Heart left ventricle (tissue), 16 donors: ENCODE measurements at regions not wholly inside any gene's neighbourhood (a gene's known extent, or its start where the extent isn't known, plus 50 kb on each side); places are given as distances from the start of the nearest gene placed in this dataset.
A peak's percentile ranks its signal among the peaks of the same experiment; 100 is the strongest.

ENCODE experiments used
- ATAC-seq, 4 donors: fragments of 200-7000 bp; cut with Tn5 transposase; one replicate each; pipeline ENCODE4 v1.9.1; 2020 to 2022; ENCODE audit warnings: moderate library complexity in 4 of 4, mild to moderate bottlenecking in 3 of 4, moderate number of reproducible peaks in 1 of 4
- DNase-seq, 5 donors: peaks; one replicate each; pipeline ENCODE4 v3.0.0-alpha.2; 2020
- H3K27ac ChIP-seq, 12 donors: fragments of 200-600 bp; sonication (generic) in 4 of 12; one replicate each; pipeline versions ENCODE4 v1.5.0 to v1.8.0; 2016 to 2022; ENCODE audit warnings: mild to moderate bottlenecking in 2 of 12
- H3K27me3 ChIP-seq, 9 donors: fragments of 200-600 bp; sonication (generic) in 2 of 9; one replicate each; pipeline versions ENCODE4 v1.5.1 to v1.8.0; 2016 to 2022; ENCODE audit warnings: mild to moderate bottlenecking in 3 of 9
- H3K36me3 ChIP-seq, 9 donors: fragments of 200-600 bp; sonication (generic) in 2 of 9; one replicate each; pipeline versions ENCODE4 v1.5.0 to v1.8.0; 2018 to 2022; ENCODE audit warnings: mild to moderate bottlenecking in 2 of 9
- H3K4me1 ChIP-seq, 12 donors: fragments of 200-600 bp; sonication (generic) in 4 of 12; one replicate each; pipeline versions ENCODE4 v1.5.0 to v1.8.0; 2016 to 2022; ENCODE audit warnings: mild to moderate bottlenecking in 3 of 12
- H3K4me3 ChIP-seq, 12 donors: fragments of 200-600 bp; sonication (generic) in 4 of 12; one replicate each; pipeline versions ENCODE4 v1.5.0 to v1.8.0; 2017 to 2022; ENCODE audit warnings: mild to moderate bottlenecking in 9 of 12, moderate library complexity in 4 of 12
- H3K9me3 ChIP-seq, 12 donors: fragments of 200-600 bp; sonication (generic) in 4 of 12; one replicate each; pipeline versions ENCODE4 v1.5.0 to v1.8.0; 2016 to 2022; ENCODE audit warnings: mild to moderate bottlenecking in 1 of 12
- POLR2A ChIP-seq, 2 donors: fragments of 450-650 bp; IDR thresholded peaks; one replicate each; pipeline ENCODE4 v1.6.1; 2017; ENCODE audit warnings: antibody characterized with exemption in 2 of 2, mild to moderate bottlenecking in 2 of 2, moderate library complexity in 2 of 2
- WGBS, 4 donors: extraction: QIAGEN DNeasy Blood & Tissue Kit in 2 of 4; methylation state at CpG; one replicate each; pipeline versions ENCODE4 v1.1.5 to v1.1.7; 2013 to 2018; 5-methylcytosine and 5-hydroxymethylcytosine counted together
- intact Hi-C, 10 donors: fragments of 100-400 bp; cut with DNase I; formaldehyde crosslinking; loops; one replicate each; pipeline versions ENCODE4 v1.11.1 to v1.14.2; 2022
- TF ChIP-seq, protein P1 (sequence below), 12 donors: fragments of 200-600 bp; sonication (generic) in 4 of 12; IDR thresholded peaks; one replicate each; pipeline versions ENCODE4 v1.5.0 to v1.8.0; 2018 to 2022; ENCODE audit warnings: antibody characterized with exemption in 12 of 12, mild to moderate bottlenecking in 5 of 12
- donor health status: ischemic (EF 13 %, LVEDD 7.1; RV severe dilation, severe dysfunction).
- donor health status: healthy with polysubstance abuse.
- donor health status: DM: no; HTN: yes; CAD: no.
- donor health status: DM: no; HTN: no; CAD: no.
- donor health status: ischemic (EF 25% LVEDD 6.9; RV normal size, moderate dysfunction).
- donor health status: ischemic (EF 25% LVEDD 5.7; RV mildly dilated, moderate dysfunction).
- donor health status: healthy.
- donor health status: DM: yes; HTN: yes; CAD: no.
- donor health status: ischemic (EF 35%, LVEDD 5.7; RV mildly dilated, moderate dysfunction).
- donor health status: nonischemic (EF 11% LVEDD 7.7; RV severe dilation, severe dysfunction).
- donor health status: DM: yes; HTN: yes; CAD: no.
- donor health status: PGD.
- donor health status: ischemic (EF 29% LVEDD 5.4; RV normal size, mild dysfunction).
- donor health status: nonischemic (EF 23%, LVEDD 6.1; RV moderate dilation, normal function).

DNA sequence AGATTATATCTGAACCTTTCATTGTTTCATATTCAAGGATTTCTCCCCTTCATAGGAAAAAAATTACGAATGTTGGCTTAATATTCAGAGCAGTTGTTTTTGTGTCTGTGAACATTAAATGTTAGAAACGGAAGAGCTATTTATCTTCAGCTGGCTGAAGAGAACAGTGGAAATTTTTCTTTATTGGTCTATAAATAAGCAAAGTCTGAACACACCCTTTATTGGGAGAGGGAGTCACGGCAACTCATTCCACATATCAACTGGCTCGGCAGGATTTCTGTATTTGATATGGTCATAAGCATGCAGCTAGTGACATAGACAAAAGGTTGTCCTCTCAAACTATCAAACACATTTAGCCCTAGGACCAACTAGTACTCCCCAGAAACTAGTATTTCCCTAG, 468.4 kb upstream of the HNRNPA3 start:
- peak overlapping the region in 1 of 12 donors; percentile 16 for H3K27ac ChIP-seq

DNA sequence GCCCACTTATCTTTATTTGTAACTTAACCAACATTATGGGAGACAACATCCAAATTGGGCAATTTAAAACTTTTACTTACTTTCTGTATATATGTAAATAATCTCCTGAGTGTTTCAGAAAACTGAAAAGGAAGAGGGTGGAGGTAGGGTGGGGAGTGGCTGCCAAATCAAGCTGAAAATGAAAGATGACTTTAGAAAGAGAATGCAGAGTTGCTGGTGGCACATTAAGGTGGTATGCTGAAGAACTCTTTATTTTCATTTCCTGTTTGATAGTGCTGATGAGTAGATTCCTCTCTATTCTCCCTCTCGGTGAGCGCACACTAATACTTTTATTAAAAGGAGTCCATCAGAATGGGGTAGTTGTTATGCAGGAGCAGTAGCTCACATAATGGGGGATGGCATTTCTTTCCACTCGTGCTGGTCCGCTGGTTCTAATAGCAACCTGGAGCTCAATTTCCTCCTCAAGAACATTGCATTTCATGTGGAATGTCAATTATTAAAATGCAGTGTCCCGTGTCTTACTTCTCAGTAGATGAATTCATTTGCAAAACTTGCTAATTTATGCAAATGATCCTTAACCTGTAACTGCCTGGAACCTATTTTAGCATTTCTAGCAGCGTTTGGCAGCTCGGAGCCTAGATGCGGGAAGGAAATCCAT, 466.9 kb upstream of the HNRNPA3 start:
- no peaks in the 10 kb centered on the region for H3K9me3 ChIP-seq
- intact Hi-C loops = no loop called here
- 77 to 83% (median 79%) methylated on average over 8 of the region's 8 CpGs for WGBS, 4 donors
- no peak overlapping the region for H3K27ac ChIP-seq
- H3K4me3 ChIP-seq = no peak overlapping the region
- peaks cover 0 to 27% (median 0%) of the 10 kb centered on the region in 12 donors for H3K4me1 ChIP-seq
- H3K27me3 ChIP-seq = no peaks in the 10 kb centered on the region
- ATAC-seq (no peak), DNase-seq (no peak)
- H3K36me3 ChIP-seq = no peaks in the 10 kb centered on the region
- TF ChIP-seq, protein P1, sequence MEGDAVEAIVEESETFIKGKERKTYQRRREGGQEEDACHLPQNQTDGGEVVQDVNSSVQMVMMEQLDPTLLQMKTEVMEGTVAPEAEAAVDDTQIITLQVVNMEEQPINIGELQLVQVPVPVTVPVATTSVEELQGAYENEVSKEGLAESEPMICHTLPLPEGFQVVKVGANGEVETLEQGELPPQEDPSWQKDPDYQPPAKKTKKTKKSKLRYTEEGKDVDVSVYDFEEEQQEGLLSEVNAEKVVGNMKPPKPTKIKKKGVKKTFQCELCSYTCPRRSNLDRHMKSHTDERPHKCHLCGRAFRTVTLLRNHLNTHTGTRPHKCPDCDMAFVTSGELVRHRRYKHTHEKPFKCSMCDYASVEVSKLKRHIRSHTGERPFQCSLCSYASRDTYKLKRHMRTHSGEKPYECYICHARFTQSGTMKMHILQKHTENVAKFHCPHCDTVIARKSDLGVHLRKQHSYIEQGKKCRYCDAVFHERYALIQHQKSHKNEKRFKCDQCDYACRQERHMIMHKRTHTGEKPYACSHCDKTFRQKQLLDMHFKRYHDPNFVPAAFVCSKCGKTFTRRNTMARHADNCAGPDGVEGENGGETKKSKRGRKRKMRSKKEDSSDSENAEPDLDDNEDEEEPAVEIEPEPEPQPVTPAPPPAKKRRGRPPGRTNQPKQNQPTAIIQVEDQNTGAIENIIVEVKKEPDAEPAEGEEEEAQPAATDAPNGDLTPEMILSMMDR (IDR thresholded peaks at IDR 0.05) = no peak
- TF ChIP-seq POLR2A (IDR thresholded peaks at IDR 0.05) = no peak

More for the DNA sequence above, 468.4 kb upstream of the HNRNPA3 start:
- TF ChIP-seq, protein P1 (IDR thresholded peaks at IDR 0.05) = no peak
- Histone ChIP-seq H3K9me3 (no peaks in the 10 kb centered on the region), H3K36me3 (no peaks in the 10 kb centered on the region), H3K27me3 (no peaks in the 10 kb centered on the region), H3K4me3 (no peak overlapping the region), H3K4me1 (peaks cover 0 to 27% (median 0%) of the 10 kb centered on the region in 12 donors)
- intact Hi-C loops = no loop called here
- DNase-seq = no peak
- ATAC-seq = no peak
- whole genome bisulfite sequencing, 4 donors = 40 to 57% (median 48%) methylated on average over 4 of the region's 4 CpGs

DNA sequence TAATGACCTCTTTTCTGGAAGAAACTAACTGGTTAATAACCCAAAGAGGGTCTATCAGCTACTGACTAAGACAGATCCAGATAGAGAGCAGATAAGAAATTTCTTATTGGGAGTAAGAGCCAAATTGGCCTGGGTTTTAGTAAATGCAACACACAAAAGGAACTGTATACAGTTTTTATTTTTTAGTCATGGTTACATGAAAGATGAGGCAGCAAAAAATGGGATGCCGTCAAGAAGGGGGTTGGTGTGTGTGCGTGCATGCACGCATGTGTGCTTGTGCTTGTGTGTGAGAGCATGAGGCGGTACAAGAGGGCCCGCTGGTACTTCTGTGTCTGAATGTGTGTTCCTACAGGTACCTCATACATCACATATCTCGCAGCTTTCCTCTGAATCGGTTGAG, 466.2 kb upstream of the HNRNPA3 start:
- TF ChIP-seq, protein P1 (IDR thresholded peaks at IDR 0.05) = no peak
- no peak for TF ChIP-seq POLR2A (IDR thresholded peaks at IDR 0.05)

DNA sequence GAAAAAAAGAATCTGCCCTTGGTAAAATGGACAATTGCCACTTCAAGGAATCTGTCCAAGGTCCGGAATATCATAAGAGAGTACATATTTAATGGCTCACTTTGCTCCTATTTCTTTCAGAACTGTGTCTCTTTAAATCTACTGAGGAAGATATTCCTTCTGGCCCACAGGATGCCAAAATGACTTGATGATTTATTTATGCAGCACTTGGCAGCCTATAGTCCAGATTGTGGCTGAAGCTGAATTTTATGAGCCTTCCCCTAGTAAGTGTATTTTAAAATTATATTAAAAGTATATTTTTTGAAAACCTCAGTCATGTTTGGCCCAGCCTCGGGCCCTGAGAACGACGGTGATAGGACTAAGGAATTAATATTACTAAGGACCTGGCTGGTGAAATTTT, 465.1 kb upstream of the HNRNPA3 start:
- Histone ChIP-seq H3K9me3 (no peaks in the 10 kb centered on the region), H3K27me3 (no peaks in the 10 kb centered on the region), H3K27ac (peak overlapping the region in 1 of 12 donors; percentile 6), H3K36me3 (no peaks in the 10 kb centered on the region), H3K4me3 (no peak overlapping the region), H3K4me1 (peaks cover 0 to 27% (median 0%) of the 10 kb centered on the region in 12 donors)
- TF ChIP-seq, protein P1 (IDR thresholded peaks at IDR 0.05) = no peak
- TF ChIP-seq POLR2A (IDR thresholded peaks at IDR 0.05) = no peak
- no peak for DNase-seq
- 71 to 88% (median 81%) methylated on average over 4 of the region's 4 CpGs for WGBS, 4 donors
- intact Hi-C loops = no loop called here
- no peak for ATAC-seq

More for the DNA sequence above, 466.2 kb upstream of the HNRNPA3 start:
- Histone ChIP-seq H3K4me3 (no peak overlapping the region), H3K27ac (no peak overlapping the region), H3K27me3 (no peaks in the 10 kb centered on the region), H3K9me3 (no peaks in the 10 kb centered on the region), H3K36me3 (no peaks in the 10 kb centered on the region), H3K4me1 (peaks cover 0 to 27% (median 0%) of the 10 kb centered on the region in 12 donors)
- DNase-seq = no peak
- ATAC-seq = no peak
- intact Hi-C loops = no loop called here
- WGBS, 4 donors = 91 to 94% (median 93%) methylated on average over 7 of the region's 7 CpGs
